Spleen (tissue), 11 donors: ENCODE measurements at regions not wholly inside any gene's neighbourhood (a gene's known extent, or its start where the extent isn't known, plus 50 kb on each side); places are given as distances from the start of the nearest gene placed in this dataset.

ENCODE experiments used
- DNase-seq: peaks from one replicate; pipeline ENCODE4 v3.0.0-alpha.2; 2020
- H3K27ac ChIP-seq, 8 donors: fragments of 200-600 bp; sonication (generic) in 7 of 8; 1 replicate in 4 of 8; 2 replicates in 4 of 8; pipeline versions ENCODE4 v1.5.0 to v1.8.0; 2016 to 2021; ENCODE audit warnings: inconsistent platforms in 4 of 8, mild to moderate bottlenecking in 4 of 8, moderate library complexity in 1 of 8
- H3K27me3 ChIP-seq, 7 donors: fragments of 200-600 bp; sonication (generic) in 6 of 7; replicated peaks in 1 of 7; 1 replicate in 4 of 7; 2 replicates in 3 of 7; pipeline versions ENCODE4 v1.5.0 to v1.8.0; 2016 to 2021; ENCODE audit warnings: inconsistent platforms in 3 of 7, mild to moderate bottlenecking in 1 of 7
- H3K36me3 ChIP-seq, 6 donors: fragments of 200-600 bp; sonication (generic) in 5 of 6; 1 replicate in 4 of 6; 2 replicates in 2 of 6; pipeline versions ENCODE4 v1.5.0 to v1.8.0; 2016 to 2021; ENCODE audit warnings: inconsistent platforms in 2 of 6
- H3K4me1 ChIP-seq, 6 donors: fragments of 200-600 bp; sonication (generic) in 5 of 6; 1 replicate in 3 of 6; 2 replicates in 3 of 6; pipeline versions ENCODE4 v1.5.0 to v1.8.0; 2016 to 2021; ENCODE audit warnings: inconsistent platforms in 3 of 6
- H3K4me3 ChIP-seq, 8 donors: fragments of 200-600 bp; sonication (generic) in 7 of 8; 1 replicate in 4 of 8; 2 replicates in 4 of 8; pipeline versions ENCODE4 v1.5.0 to v1.8.0; 2016 to 2021; ENCODE audit warnings: inconsistent platforms in 4 of 8, mild to moderate bottlenecking in 4 of 8, moderate library complexity in 2 of 8
- H3K9me3 ChIP-seq, 8 donors: fragments of 200-600 bp; sonication (generic) in 7 of 8; 1 replicate in 4 of 8; 2 replicates in 4 of 8; pipeline versions ENCODE4 v1.5.0 to v1.8.0; 2016 to 2021; ENCODE audit warnings: inconsistent platforms in 4 of 8
- CTCF ChIP-seq, 11 experiments: fragments of 200-600 bp in 7 of 11; fragments of 450-650 bp in 4 of 11; sonication (generic) in 4 of 11; IDR thresholded peaks in 8 of 11; conservative IDR thresholded peaks in 3 of 11; 1 replicate in 7 of 11; 2 replicates in 4 of 11; pipeline versions ENCODE4 v1.4.0 to v1.8.0; 2016 to 2021; ENCODE audit warnings: antibody characterized with exemption in 11 of 11, inconsistent platforms in 4 of 11, mild to moderate bottlenecking in 1 of 11
- POLR2A ChIP-seq, 3 donors: fragments of 450-650 bp; IDR thresholded peaks; one replicate each; pipeline ENCODE4 v1.5.1; 2017; ENCODE audit warnings: antibody characterized with exemption in 3 of 3, mild to moderate bottlenecking in 1 of 3
- POLR2AphosphoS5 ChIP-seq, 3 donors: sonication (generic); formaldehyde crosslinking; IDR thresholded peaks; one replicate each; pipeline ENCODE4 v1.5.1; 2017; ENCODE audit warnings: antibody characterized with exemption in 3 of 3
- WGBS, 5 donors: extraction: QIAGEN DNeasy Blood & Tissue Kit in 3 of 5; methylation state at CpG; one replicate each; pipeline versions ENCODE4 v1.1.5 to v1.1.7; 2013 to 2018; 5-methylcytosine and 5-hydroxymethylcytosine counted together
- intact Hi-C: fragments of 100-400 bp; cut with DNase I; formaldehyde crosslinking; loops from one replicate; pipeline ENCODE4 v1.15.0; 2023; ENCODE audit warnings: low total_unique reads
- donor health status: healthy with polysubstance abuse.
- donor health status: DM: no; HTN: no; CAD: no; lungs with moderate emphysema.
- donor health status: DM: no; HTN: no; CAD: no.
- donor health status: Bipolar disorder and iron deficiency.
- donor health status: healthy.
- donor health status: DM: no; HTN: no; CAD: no.
- donor health status: DM: yes; HTN: yes; CAD: no.

GRCh38 chr5:135183464-135183863 is 149.4 kb upstream of the PITX1 start:
- DNase-seq = no peak
- H3K27ac ChIP-seq = no peak overlapping the region
- TF ChIP-seq CTCF (IDR thresholded peaks at IDR 0.05 in 8 of 11, conservative IDR thresholded peaks at IDR 0.05 in 3 of 11) = no peak
- no peak for TF ChIP-seq POLR2A (IDR thresholded peaks at IDR 0.05)
- no peak for TF ChIP-seq POLR2AphosphoS5 (IDR thresholded peaks at IDR 0.05)
- no peaks in the 10 kb centered on the region for H3K9me3 ChIP-seq
- WGBS, 5 donors = 83 to 88% (median 86%) methylated on average over 4 of the region's 4 CpGs
- intact Hi-C loops = no loop called here
- no peaks in the 10 kb centered on the region for H3K4me1 ChIP-seq
- H3K4me3 ChIP-seq = no peak overlapping the region
- H3K36me3 ChIP-seq = no peaks in the 10 kb centered on the region
- peaks cover 0 to 16% (median 0%) of the 10 kb centered on the region in 7 donors for H3K27me3 ChIP-seq

- WGBS, 5 donors = 70 to 89% (median 72%) methylated on average over 5 of the region's 5 CpGs
- no peak for TF ChIP-seq POLR2AphosphoS5 (IDR thresholded peaks at IDR 0.05)
- no peak for TF ChIP-seq POLR2A (IDR thresholded peaks at IDR 0.05)
- TF ChIP-seq CTCF (IDR thresholded peaks at IDR 0.05 in 8 of 11, conservative IDR thresholded peaks at IDR 0.05 in 3 of 11) = no peak
- H3K9me3 ChIP-seq = no peaks in the 10 kb centered on the region
- no peak for DNase-seq
- H3K27me3 ChIP-seq = peaks cover 0 to 20% (median 0%) of the 10 kb centered on the region in 7 donors
- H3K4me3 ChIP-seq = no peak overlapping the region
- H3K4me1 ChIP-seq = no peaks in the 10 kb centered on the region
- H3K27ac ChIP-seq = no peak overlapping the region
- intact Hi-C loops = no loop called here
- H3K36me3 ChIP-seq = no peaks in the 10 kb centered on the region
Observed at GRCh38 chr5:135182675-135183074, 148.6 kb upstream of the PITX1 start.

GRCh38 chr5:135181653-135182052 is 147.6 kb upstream of the PITX1 start:
- 94 to 100% (median 98%) methylated on average over 3 of the region's 3 CpGs for WGBS, 5 donors

More at GRCh38 chr5:135181653-135182052, 147.6 kb upstream of the PITX1 start:
- H3K4me3 ChIP-seq = no peak overlapping the region
- H3K4me1 ChIP-seq = no peaks in the 10 kb centered on the region
- no peak overlapping the region for H3K27ac ChIP-seq
- no peak for DNase-seq
- no peak for TF ChIP-seq POLR2A (IDR thresholded peaks at IDR 0.05)
- no peak for TF ChIP-seq POLR2AphosphoS5 (IDR thresholded peaks at IDR 0.05)
- no peak for TF ChIP-seq CTCF (IDR thresholded peaks at IDR 0.05 in 8 of 11, conservative IDR thresholded peaks at IDR 0.05 in 3 of 11)
- peaks cover 0 to 31% (median 0%) of the 10 kb centered on the region in 7 donors for H3K27me3 ChIP-seq
- no peaks in the 10 kb centered on the region for H3K36me3 ChIP-seq
- intact Hi-C loops = no loop called here
- no peaks in the 10 kb centered on the region for H3K9me3 ChIP-seq
